SK-MEL-5 (cell line): ENCODE measurements at regions not wholly inside any gene's neighbourhood (a gene's known extent, or its start where the extent isn't known, plus 50 kb on each side); places are given as distances from the start of the nearest gene placed in this dataset.
"Not testable (repeated sequence)": the region's sequence is repeated elsewhere in the genome, so short reads cannot be mapped to it uniquely, and the experiment has no call there.

Source experiments
- DNase-seq: peaks from one replicate; pipeline ENCODE4 v3.0.0-alpha.2; 2016; ENCODE audit warnings: low read depth, low spot score
- in situ Hi-C: cut with HindIII; loops from 2 replicates; pipeline ENCODE4 v1.10.0; 2016; ENCODE audit warnings: low sequenced_read_pairs, high pct_unique_total_duplicates, low pct_unique_long_range_greater_than_20kb

- no peak for DNase-seq
- in situ Hi-C loops = no loop called here
Observed at GRCh38 chrX:437661-438390, 51.1 kb upstream of the PPP2R3B start.

GRCh38 chrX:439241-439640, 52.5 kb upstream of the PPP2R3B start:
- DNase-seq = no peak
- in situ Hi-C loops = no loop called here

DNA sequence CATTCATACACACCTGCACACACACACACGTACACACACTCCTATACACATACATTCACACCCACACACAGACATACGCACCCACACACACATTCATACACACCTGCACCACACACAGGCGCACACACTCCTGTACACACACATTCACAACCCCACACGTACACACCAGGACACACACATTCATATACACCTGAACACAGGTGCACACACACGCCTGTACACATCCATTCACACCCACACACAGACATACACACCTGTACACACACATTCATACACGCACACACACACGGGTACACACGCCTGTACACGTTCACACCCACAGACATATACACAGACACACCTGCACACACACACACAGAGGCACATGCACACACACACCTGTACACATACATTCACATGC, 53.0 kb upstream of the PPP2R3B start:
- no peak for DNase-seq
- in situ Hi-C loops = no loop called here

- no peak for DNase-seq
- in situ Hi-C loops = no loop called here
Observed at GRCh38 chrX:440636-441035, 53.9 kb upstream of the PPP2R3B start.

DNA sequence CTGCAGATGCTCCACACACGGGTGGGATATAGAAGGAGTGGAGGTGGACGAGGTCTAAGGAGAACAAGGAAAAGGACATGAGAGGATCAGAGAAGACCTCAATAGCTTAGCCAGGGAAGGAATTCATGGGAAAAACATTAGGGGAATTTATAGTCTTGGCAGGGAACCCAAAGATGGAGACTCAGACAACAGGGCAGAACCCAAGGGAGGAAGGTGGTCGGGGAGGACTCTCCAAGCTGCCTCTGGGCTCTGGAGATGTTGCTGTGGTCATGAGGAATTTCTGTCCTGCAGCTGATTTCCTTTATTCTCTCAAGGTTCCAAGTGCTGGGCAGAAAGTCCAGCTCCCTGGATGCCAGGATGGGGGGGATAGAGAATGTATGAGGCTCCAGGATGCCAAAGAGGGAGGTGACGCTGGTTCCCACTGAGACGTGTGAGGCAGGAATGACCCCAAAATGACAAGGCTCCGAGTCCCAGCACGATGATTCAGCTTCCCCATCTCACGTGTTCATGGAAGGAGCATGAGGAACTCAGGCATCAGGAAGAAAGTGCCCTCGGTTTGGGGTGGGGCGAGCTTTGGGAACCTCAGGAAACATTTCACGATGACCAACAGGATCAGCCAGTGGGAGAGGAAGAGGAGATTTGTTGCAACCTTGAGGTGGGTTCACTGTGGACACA, 57.0 kb upstream of the PPP2R3B start:
- no peak for DNase-seq
- in situ Hi-C loops = no loop called here

- no peak for DNase-seq
- in situ Hi-C loops = no loop called here
Observed at GRCh38 chrX:444305-444704, 57.6 kb upstream of the PPP2R3B start.

DNA sequence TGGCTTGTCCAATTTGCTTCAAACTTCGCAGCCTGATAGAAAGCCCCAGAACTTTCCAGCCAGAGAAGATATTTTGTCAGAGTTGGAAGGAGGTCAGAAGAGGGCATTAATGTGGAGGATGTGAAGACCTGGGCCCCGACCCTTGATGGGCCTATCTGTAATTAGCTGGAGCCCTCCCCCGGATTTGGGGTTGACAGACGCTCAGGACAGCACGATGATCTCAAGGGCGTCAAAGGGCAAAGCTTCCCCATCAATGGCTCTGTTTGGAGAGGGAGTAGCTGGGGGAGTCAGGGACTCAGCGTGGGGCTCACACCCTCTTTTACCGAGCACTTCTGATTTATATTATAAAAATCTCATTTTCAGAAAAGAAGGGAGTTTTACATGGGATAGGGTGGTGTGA, 59.0 kb upstream of the PPP2R3B start:
- in situ Hi-C loops = no loop called here
- no peak for DNase-seq

- no peak for DNase-seq
- in situ Hi-C loops = no loop called here
Observed at GRCh38 chrX:446245-446644, 59.5 kb upstream of the PPP2R3B start.

DNA sequence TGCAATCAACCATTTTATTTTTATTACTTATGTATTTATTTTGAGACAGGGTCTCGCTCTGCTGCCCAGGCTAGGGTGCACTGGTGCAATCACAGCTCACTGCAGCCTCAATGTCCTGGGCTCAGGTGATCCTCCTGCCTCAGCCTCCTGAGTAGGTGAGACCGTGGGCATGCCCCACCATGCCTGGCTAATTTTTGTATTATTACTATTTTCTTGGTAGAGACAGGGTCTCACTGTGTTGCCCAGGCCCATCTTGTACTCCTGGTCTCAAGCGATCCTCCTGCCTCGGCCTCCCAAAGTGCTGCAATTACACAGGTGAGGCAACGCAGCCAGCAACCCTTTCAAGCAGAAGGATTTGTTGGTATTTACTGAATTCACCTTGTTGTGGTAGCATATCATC, 60.3 kb upstream of the PPP2R3B start:
- no peak for DNase-seq
- in situ Hi-C loops = no loop called here

- DNase-seq, in situ Hi-C loops: not testable (repeated sequence)
Observed at GRCh38 chrX:451750-452149, 65.0 kb upstream of the PPP2R3B start.

GRCh38 chrX:452598-452997, 65.9 kb upstream of the PPP2R3B start:
- in situ Hi-C loops = no loop called here
- no peak for DNase-seq

- DNase-seq, in situ Hi-C loops: not testable (repeated sequence)
Observed at GRCh38 chrX:454514-454913, 67.8 kb upstream of the PPP2R3B start.

DNA sequence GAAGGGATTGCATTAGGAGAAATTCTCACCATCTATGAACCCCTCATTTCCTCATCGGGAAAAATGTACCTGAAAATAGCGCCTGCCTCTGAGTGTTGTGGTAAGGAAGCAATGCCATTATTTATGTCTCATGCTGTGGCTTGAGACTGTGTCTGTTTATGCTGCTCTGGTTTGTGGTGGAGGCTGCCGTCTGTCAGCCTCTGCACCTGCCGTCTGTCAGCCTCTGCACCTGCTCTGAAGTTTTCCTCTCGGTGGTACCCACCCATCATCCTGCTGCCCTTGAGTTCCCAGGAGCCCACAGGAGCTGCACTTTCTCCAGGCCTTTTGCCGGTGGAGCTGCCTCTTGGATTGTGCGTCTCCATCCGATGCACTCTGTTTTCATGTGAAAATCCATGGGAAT, 68.5 kb upstream of the PPP2R3B start:
- DNase-seq = no peak
- in situ Hi-C loops = no loop called here

DNA sequence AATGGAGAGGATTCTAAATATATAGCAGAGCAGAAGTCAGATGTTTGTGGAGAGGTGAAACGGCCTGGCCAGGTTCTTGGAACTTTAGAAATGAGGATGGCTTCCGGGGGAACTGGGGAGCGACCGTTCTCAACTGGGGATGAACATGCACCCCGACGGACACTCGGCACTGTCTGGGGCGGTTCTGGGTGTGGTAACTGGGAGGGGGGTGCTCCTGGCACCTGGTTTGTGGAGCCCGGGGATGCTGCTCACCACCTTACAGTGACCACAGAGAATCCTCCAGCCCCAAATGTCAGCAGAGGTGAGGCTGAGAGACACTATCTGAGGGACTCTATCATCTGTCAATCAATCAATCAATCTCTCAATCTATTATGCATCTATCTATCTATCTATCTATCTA, 69.0 kb upstream of the PPP2R3B start:
- no peak for DNase-seq
- in situ Hi-C loops = no loop called here

GRCh38 chrX:456146-456545, 69.4 kb upstream of the PPP2R3B start:
- DNase-seq = no peak
- in situ Hi-C loops = no loop called here

DNA sequence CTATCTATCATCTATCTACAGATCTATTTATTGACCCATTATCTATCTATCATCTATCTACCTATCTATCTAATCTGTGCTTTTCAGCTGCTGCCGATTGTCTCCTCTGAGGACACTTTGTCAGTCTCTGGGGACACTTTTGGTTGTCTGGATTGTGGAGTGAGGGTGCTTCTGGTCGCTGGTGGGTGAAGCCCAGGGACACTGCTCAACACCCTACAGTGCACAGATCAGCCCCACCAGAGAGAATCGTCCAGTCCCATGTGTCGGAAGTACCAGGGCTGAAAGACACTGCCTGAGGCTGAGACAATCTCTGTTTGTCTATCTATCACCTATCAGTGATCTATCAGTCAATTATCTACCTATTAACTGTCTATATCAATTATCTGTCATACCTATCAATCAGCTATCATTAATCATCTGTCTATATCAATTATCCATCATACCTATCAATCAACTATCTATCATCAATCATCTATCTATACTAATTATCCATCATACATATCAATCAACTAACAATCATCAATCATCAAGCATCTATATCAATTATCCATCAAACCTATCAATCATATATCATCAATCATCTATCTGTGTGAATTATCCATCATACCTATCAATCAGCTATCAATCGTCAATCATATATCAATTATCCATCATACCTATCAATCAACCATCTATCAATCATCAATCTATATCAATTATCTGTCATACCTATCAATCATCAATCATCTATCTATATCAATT, 70.0 kb upstream of the PPP2R3B start:
- DNase-seq = no peak
- in situ Hi-C loops = no loop called here

DNA sequence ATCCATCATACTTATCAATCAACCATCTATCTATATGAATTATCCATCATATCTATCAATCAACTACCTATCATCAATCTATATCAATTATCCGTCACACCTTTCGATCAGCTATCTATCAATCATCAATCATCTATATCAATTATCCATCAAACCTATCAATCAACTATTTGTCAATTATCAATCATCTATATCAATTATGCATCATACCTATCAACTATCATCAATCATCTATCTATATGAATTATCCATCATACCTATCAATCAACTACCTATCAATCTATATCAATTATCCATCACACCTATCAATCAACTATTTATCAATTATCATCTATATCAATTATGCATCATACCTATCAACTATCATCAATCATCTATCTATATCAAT, 70.6 kb upstream of the PPP2R3B start:
- in situ Hi-C loops = no loop called here
- DNase-seq = no peak

DNA sequence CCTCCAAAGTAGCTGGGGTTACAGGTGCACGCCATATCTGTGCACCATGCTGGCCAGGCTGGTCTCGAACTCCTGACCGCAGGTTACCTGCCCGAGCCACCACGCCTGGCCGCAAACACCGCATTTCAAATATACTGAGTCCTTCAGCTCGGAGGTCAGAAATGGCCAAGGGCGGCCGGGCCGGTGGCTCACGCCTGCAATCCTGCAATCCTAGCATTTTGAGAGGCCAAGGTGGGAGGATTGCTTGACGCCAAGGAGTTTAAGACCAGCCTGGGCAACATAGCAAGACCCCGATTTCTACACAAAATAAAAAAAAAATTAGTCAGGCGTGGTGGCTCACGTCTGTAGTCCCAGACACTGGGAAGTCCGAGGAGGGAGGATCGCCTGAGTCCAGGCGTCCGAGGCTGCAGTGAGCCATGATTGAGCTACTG, 71.9 kb upstream of the PPP2R3B start:
- no peak for DNase-seq
- in situ Hi-C loops = no loop called here

DNA sequence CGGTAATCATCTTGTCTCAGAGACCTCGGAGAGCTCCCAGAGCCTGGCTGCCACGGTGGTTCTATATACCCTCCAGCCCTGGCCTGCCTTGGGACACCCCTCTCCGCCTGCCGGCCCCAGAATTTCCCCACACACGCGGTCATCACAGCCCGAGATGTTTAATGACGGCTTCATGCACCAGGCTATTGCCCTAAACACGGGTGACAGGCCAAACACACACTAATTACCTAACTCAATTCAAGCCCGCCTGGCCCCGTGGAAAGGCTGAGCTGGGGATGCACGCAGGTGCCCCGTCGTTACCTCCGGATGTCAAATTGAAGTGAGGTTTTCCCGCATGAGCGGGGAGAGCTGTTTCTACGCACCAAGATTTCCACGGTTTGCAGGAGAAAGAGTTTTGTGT, 72.9 kb upstream of the PPP2R3B start:
- in situ Hi-C loops = no loop called here

More for the DNA sequence above, 72.9 kb upstream of the PPP2R3B start:
- no peak for DNase-seq
